ENCODE measurements at regions not wholly inside any gene's neighbourhood (a gene's known extent, or its start where the extent isn't known, plus 50 kb on each side); places are given as distances from the start of the nearest gene placed in this dataset.

DNA sequence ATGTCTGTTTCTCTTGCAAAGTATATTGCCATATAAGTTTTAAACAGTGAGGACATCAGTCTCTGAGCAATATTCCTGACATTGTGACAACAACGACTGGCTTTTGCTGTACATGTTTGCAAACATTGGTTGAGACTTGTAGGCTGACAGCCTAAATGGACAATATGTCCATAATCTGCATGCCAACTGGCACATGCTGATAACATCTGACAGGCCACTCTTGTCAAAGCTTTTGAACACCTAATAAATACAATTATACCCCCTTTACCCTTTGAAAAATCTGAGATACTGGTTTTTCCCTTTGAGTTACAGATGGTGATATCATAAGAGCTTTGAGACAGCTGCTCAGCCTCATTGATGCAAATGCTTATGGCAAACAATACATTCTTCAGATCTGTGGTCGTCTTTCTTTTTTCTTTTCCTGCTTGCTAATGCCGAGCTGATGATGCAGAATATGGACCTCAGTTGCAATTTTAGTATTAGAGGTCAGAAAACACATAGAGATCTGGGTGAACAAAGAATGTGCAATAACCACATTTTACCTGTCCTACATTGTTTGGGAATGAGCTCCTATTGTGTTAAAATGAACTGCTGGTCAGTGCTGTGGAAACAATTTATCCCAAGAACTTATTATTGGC, 114.9 kb downstream of the RFC3 start:
- no peak for DNase-seq (ENCODE audit: low spot score)
- no peak for TF ChIP-seq CTCF (IDR thresholded peaks at IDR 0.05; ENCODE audit: extremely low read depth, missing control alignments)

- no peak for DNase-seq (ENCODE audit: low spot score)
- TF ChIP-seq CTCF (IDR thresholded peaks at IDR 0.05; ENCODE audit: extremely low read depth, missing control alignments) = no peak
Measured at GRCh38 chr13:33933810-33934209, 115.9 kb downstream of the RFC3 start.

DNA sequence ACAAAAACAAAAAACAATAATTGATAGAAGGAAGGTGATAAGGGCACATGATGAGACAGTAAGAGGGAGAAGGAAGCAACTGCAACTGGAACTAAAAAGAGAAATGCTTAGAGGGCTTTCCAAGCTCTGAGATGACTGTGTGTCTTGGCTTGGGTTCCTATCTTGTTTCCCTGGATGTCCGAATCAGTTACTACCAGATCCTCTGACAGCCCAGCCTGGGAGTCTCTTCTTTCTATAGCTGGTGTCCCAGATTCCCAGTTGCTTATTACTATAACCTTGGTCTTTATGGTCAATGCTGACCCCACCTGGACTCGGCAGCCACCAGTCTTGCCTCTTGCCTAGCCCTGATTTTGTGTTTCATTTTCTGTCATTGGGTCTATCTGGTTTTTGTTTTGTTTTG, 116.4 kb downstream of the RFC3 start:
- no peak for TF ChIP-seq CTCF (IDR thresholded peaks at IDR 0.05; ENCODE audit: extremely low read depth, missing control alignments)
- DNase-seq (ENCODE audit: low spot score) = no peak

DNA sequence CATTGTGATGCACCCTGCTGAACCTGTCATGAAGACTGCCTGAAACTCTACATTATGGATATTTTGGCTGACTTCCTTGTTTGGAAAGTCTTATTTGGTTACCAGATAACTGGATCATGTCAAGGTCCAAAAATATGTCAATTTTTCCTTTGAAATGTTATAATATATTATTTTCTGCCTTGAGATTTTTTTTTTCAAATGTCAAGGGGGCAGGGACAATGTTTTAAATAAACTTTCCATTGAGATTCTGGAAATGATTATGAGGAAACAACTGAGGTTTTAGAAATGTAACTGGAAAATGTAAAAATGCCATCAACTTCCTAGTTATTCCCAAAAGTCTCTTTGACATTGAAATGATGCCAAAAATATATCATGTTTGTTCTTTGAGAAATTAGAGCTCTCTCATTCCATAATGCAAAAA, 117.0 kb downstream of the RFC3 start:
- no peak for DNase-seq (ENCODE audit: low spot score)
- TF ChIP-seq CTCF (IDR thresholded peaks at IDR 0.05; ENCODE audit: extremely low read depth, missing control alignments) = no peak

- DNase-seq (ENCODE audit: low spot score) = no peak
- no peak for TF ChIP-seq CTCF (IDR thresholded peaks at IDR 0.05; ENCODE audit: extremely low read depth, missing control alignments)
Measured at GRCh38 chr13:33935969-33936368, 118.0 kb downstream of the RFC3 start.

GRCh38 chr13:33937373-33938098, 119.6 kb downstream of the RFC3 start:
- no peak for DNase-seq (ENCODE audit: low spot score)
- no peak for TF ChIP-seq CTCF (IDR thresholded peaks at IDR 0.05; ENCODE audit: extremely low read depth, missing control alignments)

GRCh38 chr13:33940256-33940655, 122.3 kb downstream of the RFC3 start:
- DNase-seq (ENCODE audit: low spot score) = no peak

More at GRCh38 chr13:33940256-33940655, 122.3 kb downstream of the RFC3 start:
- TF ChIP-seq CTCF (IDR thresholded peaks at IDR 0.05; ENCODE audit: extremely low read depth, missing control alignments) = no peak
